ENCODE measurements at regions not wholly inside any gene's neighbourhood (a gene's known extent, or its start where the extent isn't known, plus 50 kb on each side); places are given as distances from the start of the nearest gene placed in this dataset.

DNA sequence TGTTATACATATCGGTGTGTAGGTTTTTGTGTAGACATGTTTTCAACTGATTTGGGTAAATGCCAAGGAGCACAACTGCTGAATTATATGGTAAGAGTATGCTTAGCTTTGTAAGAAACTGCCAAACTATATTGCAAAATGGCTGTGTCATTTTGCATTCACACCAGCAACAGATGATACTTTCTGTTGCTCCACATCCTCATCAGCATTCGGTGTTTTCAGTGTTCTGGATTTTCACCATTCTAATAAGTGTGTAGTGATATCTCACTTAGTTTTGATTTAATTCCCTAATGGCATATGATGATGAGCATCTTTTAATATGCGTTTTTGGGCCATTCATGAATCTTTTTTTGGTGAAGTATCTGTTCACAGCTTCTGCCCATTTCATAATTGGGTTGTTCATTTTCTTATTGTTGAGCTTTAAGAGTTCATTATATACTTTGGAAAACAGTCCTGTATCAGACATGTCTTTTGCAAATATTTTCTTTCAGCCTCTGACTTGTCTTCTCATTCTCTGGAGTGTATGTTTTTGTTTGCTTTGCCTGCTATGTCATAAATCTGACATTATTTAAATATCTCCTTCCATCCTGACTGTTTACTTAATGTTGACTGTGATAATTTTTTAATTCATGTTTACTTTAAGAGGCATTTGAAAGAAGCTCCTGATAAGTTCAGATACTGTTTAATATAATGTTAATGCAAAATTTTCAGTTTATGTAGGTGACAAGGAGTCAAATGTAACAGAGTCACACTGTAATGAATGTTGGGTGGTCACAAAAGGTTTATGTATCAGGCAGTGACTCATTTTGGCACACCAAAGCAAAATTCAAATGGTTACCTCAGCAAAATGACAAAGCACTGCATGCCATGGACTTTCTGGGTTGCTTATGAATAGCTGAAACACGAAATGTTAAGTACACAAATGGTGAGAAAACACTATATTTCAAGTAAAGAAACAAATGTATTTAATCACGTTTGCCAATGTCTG is 181.1 kb upstream of the DAB2 start:
- peaks cover 0 to 4% of the 10 kb centered on the region in 2 experiments for H3K27me3 ChIP-seq (replicated peaks in 1 of 2; ENCODE audit: control insufficient read depth in 2 of 2, extremely low read depth in 1 of 2, insufficient read depth in 2 of 2, low read length in 1 of 2)
- no peak overlapping the region for H3K27ac Mint-ChIP-seq
- no peaks in the 10 kb centered on the region for H3K9me3 ChIP-seq
- no peaks in the 10 kb centered on the region for H3K36me3 Mint-ChIP-seq
- no peaks in the 10 kb centered on the region for H3K4me1 Mint-ChIP-seq
- no CpG with 5 or more reads among the region's 5 CpGs for WGBS (ENCODE audit: insufficient coverage)
- no peak overlapping the region for H3K27ac ChIP-seq (ENCODE audit: low read length)
- peaks cover 8 to 27% of the 10 kb centered on the region in 2 donors for H3K27me3 Mint-ChIP-seq
- ChIA-PET POLR2A (no interaction called here), CTCF (interaction anchor here in 1 of 2 donors (0.7 to 1.1 kb wide), 2 partner anchors 30 to 1130 kb away, joined by 4 to 5 read pairs; no protein-coding TSS in a partner anchor)
- H3K4me1 ChIP-seq (ENCODE audit: control insufficient read depth in 1 of 2, extremely low read depth in 1 of 2, insufficient read depth in 2 of 2, low read length in 2 of 2): no peaks in the 10 kb centered on the region
- H3K9me3 Mint-ChIP-seq: no peaks in the 10 kb centered on the region
- H3K36me3 ChIP-seq (ENCODE audit: control insufficient read depth in 2 of 2, extremely low read depth in 1 of 2, insufficient read depth in 1 of 2, low read length in 1 of 2): no peaks in the 10 kb centered on the region
- DNase-seq (no peak), ATAC-seq (replicated peaks in 1 of 4) (no peak)
- no peak overlapping the region for H3K4me3 Mint-ChIP-seq
- no peak overlapping the region for H3K4me3 ChIP-seq (ENCODE audit: control insufficient read depth in 1 of 2, extremely low read depth in 1 of 2, low read length in 1 of 2)

DNA sequence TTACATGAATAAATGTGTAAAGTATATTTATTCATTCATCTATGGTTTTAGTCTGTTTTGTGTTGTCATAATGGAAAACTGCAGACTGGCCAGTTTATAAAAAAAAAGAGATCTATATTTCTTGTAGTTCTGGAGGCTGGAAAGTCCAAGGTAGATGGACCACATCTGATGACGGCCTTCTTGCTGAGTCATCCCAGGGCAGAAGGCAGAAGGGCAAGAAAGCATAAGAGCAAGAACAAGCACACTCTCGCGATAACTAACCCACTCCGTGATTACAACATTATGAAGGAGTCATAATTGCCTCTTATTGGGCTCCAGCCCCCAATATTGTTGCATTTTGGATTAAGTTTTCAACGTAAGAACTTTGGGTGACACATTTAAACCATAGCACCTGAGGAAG is 180.4 kb upstream of the DAB2 start:
- WGBS (ENCODE audit: insufficient coverage): 78% methylated on average over 2 of the region's 5 CpGs
- Histone ChIP-seq H3K27ac (ENCODE audit: low read length) (no peak overlapping the region), H3K36me3 (ENCODE audit: control insufficient read depth in 2 of 2, extremely low read depth in 1 of 2, insufficient read depth in 1 of 2, low read length in 1 of 2) (no peaks in the 10 kb centered on the region), H3K9me3 (no peaks in the 10 kb centered on the region), H3K27me3 (replicated peaks in 1 of 2; ENCODE audit: control insufficient read depth in 2 of 2, extremely low read depth in 1 of 2, insufficient read depth in 2 of 2, low read length in 1 of 2) (peaks cover 0 to 4% of the 10 kb centered on the region in 2 experiments), H3K4me1 (ENCODE audit: control insufficient read depth in 1 of 2, extremely low read depth in 1 of 2, insufficient read depth in 2 of 2, low read length in 2 of 2) (no peaks in the 10 kb centered on the region), H3K4me3 (ENCODE audit: control insufficient read depth in 1 of 2, extremely low read depth in 1 of 2, low read length in 1 of 2) (no peak overlapping the region)
- Mint-ChIP-seq H3K36me3 (no peaks in the 10 kb centered on the region), H3K27ac (no peak overlapping the region), H3K4me1 (no peaks in the 10 kb centered on the region), H3K9me3 (no peaks in the 10 kb centered on the region), H3K4me3 (no peak overlapping the region), H3K27me3 (peaks cover 8 to 27% of the 10 kb centered on the region in 2 donors)
- DNase-seq: no peak
- CTCF ChIA-PET: interaction anchor here in 1 of 2 donors (0.5 kb wide), 1 partner anchor 17 kb away, joined by 3 read pairs; no protein-coding TSS in a partner anchor
- POLR2A ChIA-PET: no interaction called here
- ATAC-seq (replicated peaks in 1 of 4): no peak

DNA sequence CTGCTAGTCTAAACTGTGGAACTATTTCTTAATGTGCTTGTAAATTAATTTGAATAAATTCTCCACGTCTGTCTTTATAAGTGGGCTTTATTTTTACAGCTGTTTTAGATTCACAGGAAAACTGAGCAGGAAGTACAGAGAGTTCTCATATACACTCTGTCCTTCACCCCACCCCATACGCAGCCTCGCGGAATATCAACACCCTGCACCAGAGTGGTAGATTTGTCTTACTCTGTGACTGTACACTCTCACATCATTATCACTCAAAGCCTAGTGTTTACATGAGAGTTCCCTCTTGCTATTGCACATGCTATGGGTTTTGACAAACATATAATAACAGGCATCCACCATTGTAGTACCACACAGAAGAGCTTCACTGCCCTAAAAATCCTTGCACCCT is 179.7 kb upstream of the DAB2 start:
- H3K27me3 ChIP-seq (replicated peaks in 1 of 2; ENCODE audit: control insufficient read depth in 2 of 2, extremely low read depth in 1 of 2, insufficient read depth in 2 of 2, low read length in 1 of 2): peaks cover 0 to 4% of the 10 kb centered on the region in 2 experiments
- CTCF ChIA-PET: interaction anchor here in 1 of 2 donors (0.5 kb wide), 1 partner anchor 17 kb away, joined by 3 read pairs; no protein-coding TSS in a partner anchor
- H3K36me3 ChIP-seq (ENCODE audit: control insufficient read depth in 2 of 2, extremely low read depth in 1 of 2, insufficient read depth in 1 of 2, low read length in 1 of 2): no peaks in the 10 kb centered on the region
- no peak overlapping the region for H3K4me3 ChIP-seq (ENCODE audit: control insufficient read depth in 1 of 2, extremely low read depth in 1 of 2, low read length in 1 of 2)
- H3K4me1 Mint-ChIP-seq: no peaks in the 10 kb centered on the region
- H3K27ac Mint-ChIP-seq: no peak overlapping the region
- no peaks in the 10 kb centered on the region for H3K9me3 Mint-ChIP-seq
- H3K27me3 Mint-ChIP-seq: peaks cover 8 to 24% of the 10 kb centered on the region in 2 donors
- H3K4me3 Mint-ChIP-seq: no peak overlapping the region
- POLR2A ChIA-PET: no interaction called here
- no peaks in the 10 kb centered on the region for H3K9me3 ChIP-seq
- H3K36me3 Mint-ChIP-seq: no peaks in the 10 kb centered on the region
- DNase-seq: no peak
- H3K27ac ChIP-seq (ENCODE audit: low read length): no peak overlapping the region
- H3K4me1 ChIP-seq (ENCODE audit: control insufficient read depth in 1 of 2, extremely low read depth in 1 of 2, insufficient read depth in 2 of 2, low read length in 2 of 2): no peaks in the 10 kb centered on the region
- no peak for ATAC-seq (replicated peaks in 1 of 4)
- WGBS (ENCODE audit: insufficient coverage): 77% methylated on average over 3 of the region's 4 CpGs

DNA sequence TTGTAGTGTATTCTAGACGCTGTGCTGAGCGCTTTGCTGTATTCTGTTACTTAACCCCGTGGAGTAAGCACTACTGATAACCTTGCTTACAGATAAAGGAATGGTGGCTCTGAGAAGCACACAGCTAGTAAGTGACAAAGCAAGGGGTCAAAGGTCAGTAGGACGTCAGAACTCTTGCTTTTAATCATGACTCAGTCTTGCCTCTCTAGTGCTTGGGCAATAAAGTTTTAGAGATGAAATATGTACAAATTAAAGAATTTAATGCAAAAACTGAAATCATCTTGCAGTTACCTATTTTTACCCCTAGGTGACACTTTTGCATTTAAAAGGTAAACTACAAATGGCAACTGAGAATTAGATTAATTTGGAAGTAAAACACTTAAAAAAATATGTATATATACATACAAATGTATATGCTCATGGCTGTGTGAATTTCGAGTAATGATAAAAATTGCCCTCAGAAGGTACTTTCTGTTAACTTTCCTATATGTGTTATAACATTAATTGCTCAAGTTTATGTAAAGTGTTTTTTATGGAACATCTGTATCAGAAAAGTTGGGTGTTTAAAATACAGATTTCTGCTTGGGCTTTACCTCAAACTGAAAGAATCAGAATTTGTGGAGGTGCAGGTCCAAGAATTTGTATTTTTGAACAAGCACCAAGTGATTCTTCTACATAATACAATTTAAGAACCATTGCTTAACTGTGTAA is 175.1 kb upstream of the DAB2 start:
- no peak overlapping the region for H3K27ac ChIP-seq (ENCODE audit: low read length)
- H3K27ac Mint-ChIP-seq: no peak overlapping the region
- H3K4me1 ChIP-seq (ENCODE audit: control insufficient read depth in 1 of 2, extremely low read depth in 1 of 2, insufficient read depth in 2 of 2, low read length in 2 of 2): no peaks in the 10 kb centered on the region
- CTCF ChIA-PET: interaction anchor here in 1 of 2 donors (0.6 to 0.8 kb wide), 2 partner anchors 10 to 394 kb away, joined by 4 read pairs; no protein-coding TSS in a partner anchor
- no peaks in the 10 kb centered on the region for H3K4me1 Mint-ChIP-seq
- no peak overlapping the region for H3K4me3 ChIP-seq (ENCODE audit: control insufficient read depth in 1 of 2, extremely low read depth in 1 of 2, low read length in 1 of 2)
- ATAC-seq (replicated peaks in 1 of 4): no peak
- POLR2A ChIA-PET: no interaction called here
- peaks cover 0 to 14% of the 10 kb centered on the region in 2 experiments for H3K27me3 ChIP-seq (replicated peaks in 1 of 2; ENCODE audit: control insufficient read depth in 2 of 2, extremely low read depth in 1 of 2, insufficient read depth in 2 of 2, low read length in 1 of 2)
- WGBS (ENCODE audit: insufficient coverage): 60% methylated on average over 1 of the region's 5 CpGs
- H3K36me3 ChIP-seq (ENCODE audit: control insufficient read depth in 2 of 2, extremely low read depth in 1 of 2, insufficient read depth in 1 of 2, low read length in 1 of 2): no peaks in the 10 kb centered on the region
- H3K36me3 Mint-ChIP-seq: no peaks in the 10 kb centered on the region
- no peaks in the 10 kb centered on the region for H3K9me3 ChIP-seq
- no peak overlapping the region for H3K4me3 Mint-ChIP-seq
- peaks cover 25 to 41% of the 10 kb centered on the region in 2 donors for H3K27me3 Mint-ChIP-seq
- DNase-seq: peak in 1 of 35 experiments; percentile 12
- no peaks in the 10 kb centered on the region for H3K9me3 Mint-ChIP-seq

DNA sequence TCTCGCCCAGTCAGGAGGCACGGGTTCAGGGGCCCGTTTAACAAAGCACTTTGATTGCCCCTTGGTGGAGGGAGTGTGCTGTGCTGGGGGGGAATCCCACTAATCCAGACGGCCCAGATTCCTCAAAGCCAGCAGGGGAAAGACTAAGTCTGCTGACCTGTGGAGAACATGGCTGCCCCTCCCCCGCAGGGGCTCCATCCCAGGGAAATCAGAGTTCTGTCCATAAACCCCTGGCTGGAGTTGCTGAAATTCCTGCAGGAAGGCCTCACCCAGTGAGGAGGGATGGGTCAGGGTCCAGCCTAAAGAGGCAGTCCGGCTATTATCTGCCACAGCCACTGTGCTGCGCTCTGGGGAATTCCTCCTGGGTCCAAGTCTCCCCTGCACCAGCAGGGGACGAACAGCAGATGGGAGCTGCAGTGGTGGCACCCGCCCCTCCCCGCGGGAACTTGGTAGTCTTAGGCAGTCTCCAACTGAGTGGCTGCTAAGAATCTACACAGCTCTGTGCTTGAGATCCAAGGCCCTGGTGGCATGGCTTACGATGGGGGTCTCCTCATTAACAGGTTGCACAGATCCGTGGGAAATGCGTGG is 174.0 kb upstream of the DAB2 start:
- Histone ChIP-seq H3K4me1 (ENCODE audit: control insufficient read depth in 1 of 2, extremely low read depth in 1 of 2, insufficient read depth in 2 of 2, low read length in 2 of 2) (no peaks in the 10 kb centered on the region), H3K9me3 (no peaks in the 10 kb centered on the region), H3K27me3 (replicated peaks in 1 of 2; ENCODE audit: control insufficient read depth in 2 of 2, extremely low read depth in 1 of 2, insufficient read depth in 2 of 2, low read length in 1 of 2) (peaks cover 0 to 14% of the 10 kb centered on the region in 2 experiments), H3K4me3 (ENCODE audit: control insufficient read depth in 1 of 2, extremely low read depth in 1 of 2, low read length in 1 of 2) (no peak overlapping the region), H3K36me3 (ENCODE audit: control insufficient read depth in 2 of 2, extremely low read depth in 1 of 2, insufficient read depth in 1 of 2, low read length in 1 of 2) (no peaks in the 10 kb centered on the region), H3K27ac (ENCODE audit: low read length) (no peak overlapping the region)
- Mint-ChIP-seq H3K4me3 (no peak overlapping the region), H3K9me3 (no peaks in the 10 kb centered on the region), H3K36me3 (no peaks in the 10 kb centered on the region), H3K27me3 (peaks cover 27 to 40% of the 10 kb centered on the region in 2 donors), H3K27ac (no peak overlapping the region), H3K4me1 (no peaks in the 10 kb centered on the region)
- ChIA-PET POLR2A (no interaction called here), CTCF (interaction anchor here in 1 of 2 donors (0.8 kb wide), 1 partner anchor 9 kb away, joined by 4 read pairs; no protein-coding TSS in a partner anchor)
- DNase-seq (no peak), ATAC-seq (replicated peaks in 1 of 4) (no peak)
- WGBS (ENCODE audit: insufficient coverage): 91% methylated on average over 11 of the region's 14 CpGs

DNA sequence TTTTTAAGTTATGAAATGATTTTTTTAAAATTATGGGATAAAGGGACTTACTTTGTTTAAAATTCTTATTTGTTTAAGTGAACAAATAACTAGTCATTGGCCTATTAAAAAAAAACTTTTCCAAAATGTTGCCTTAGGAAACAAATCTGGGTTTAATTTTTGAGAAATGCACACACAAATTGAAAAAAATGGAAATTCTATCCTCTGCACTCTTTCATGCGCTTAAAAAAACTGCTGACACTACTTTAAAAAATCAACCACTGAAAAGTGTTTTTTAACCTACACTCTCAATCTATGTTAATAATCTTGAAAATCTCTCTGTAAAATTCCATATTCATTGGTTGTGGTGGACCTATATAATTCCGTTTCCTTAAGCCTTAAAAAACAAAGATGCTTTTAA is 163.4 kb upstream of the DAB2 start:
- Histone ChIP-seq H3K4me3 (ENCODE audit: control insufficient read depth in 1 of 2, extremely low read depth in 1 of 2, low read length in 1 of 2) (no peak overlapping the region), H3K27ac (ENCODE audit: low read length) (no peak overlapping the region), H3K27me3 (replicated peaks in 1 of 2; ENCODE audit: control insufficient read depth in 2 of 2, extremely low read depth in 1 of 2, insufficient read depth in 2 of 2, low read length in 1 of 2) (peaks cover 0 to 9% of the 10 kb centered on the region in 2 experiments), H3K4me1 (ENCODE audit: control insufficient read depth in 1 of 2, extremely low read depth in 1 of 2, insufficient read depth in 2 of 2, low read length in 2 of 2) (no peaks in the 10 kb centered on the region), H3K9me3 (no peaks in the 10 kb centered on the region), H3K36me3 (ENCODE audit: control insufficient read depth in 2 of 2, extremely low read depth in 1 of 2, insufficient read depth in 1 of 2, low read length in 1 of 2) (no peaks in the 10 kb centered on the region)
- ChIA-PET CTCF (interaction anchor here in 1 of 2 donors (0.7 kb wide), 1 partner anchor 17 kb away, joined by 3 read pairs; no protein-coding TSS in a partner anchor), POLR2A (interaction anchor here in 1 of 2 donors (0.6 kb wide), 1 partner anchor 1473 kb away, joined by 6 read pairs; no protein-coding TSS in a partner anchor)
- no peaks in the 10 kb centered on the region for H3K36me3 Mint-ChIP-seq
- ATAC-seq (replicated peaks in 1 of 4) (no peak), DNase-seq (no peak)
- H3K4me3 Mint-ChIP-seq: no peak overlapping the region
- H3K27ac Mint-ChIP-seq: no peak overlapping the region
- peaks cover 11 to 14% of the 10 kb centered on the region in 2 donors for H3K27me3 Mint-ChIP-seq
- H3K9me3 Mint-ChIP-seq: no peaks in the 10 kb centered on the region
- WGBS (ENCODE audit: insufficient coverage): no CpG with 5 or more reads among the region's 2 CpGs
- no peaks in the 10 kb centered on the region for H3K4me1 Mint-ChIP-seq

All from T-cell (primary cell).